Skin of body (tissue), 1 donor: ENCODE measurements at regions not wholly inside any gene's neighbourhood (a gene's known extent, or its start where the extent isn't known, plus 50 kb on each side); places are given as distances from the start of the nearest gene placed in this dataset.
"Not testable (repeated sequence)": the region's sequence is repeated elsewhere in the genome, so short reads cannot be mapped to it uniquely, and the experiment has no call there.

Experiments
- DNase-seq: peaks from one replicate; lab custom pipeline; 2025; lab: John Stamatoyannopoulos, UW

- DNase-seq, result no peak
Measured at GRCh38 chrX:124699876-124700275, 353.5 kb downstream of the SH2D1A start.

- DNase-seq, result no peak
Measured at GRCh38 chrX:124717537-124717936, 371.2 kb downstream of the SH2D1A start.

- DNase-seq, result no peak
Measured at GRCh38 chrX:124719060-124719459, 372.7 kb downstream of the SH2D1A start.

- no peak for DNase-seq
Measured at GRCh38 chrX:124720532-124720931, 374.2 kb downstream of the SH2D1A start.

- DNase-seq, result no peak
Measured at GRCh38 chrX:124725502-124725901, 379.1 kb downstream of the SH2D1A start.

- no peak for DNase-seq
Measured at GRCh38 chrX:124726292-124726691, 379.9 kb downstream of the SH2D1A start.

GRCh38 chrX:124726881-124727280 lies 380.5 kb downstream of the SH2D1A start:
- no peak for DNase-seq

- DNase-seq, result no peak
Measured at GRCh38 chrX:124736553-124737270, 390.3 kb downstream of the SH2D1A start.

- no peak for DNase-seq
Measured at GRCh38 chrX:124737771-124738170, 391.4 kb downstream of the SH2D1A start.

GRCh38 chrX:124747295-124747694 lies 400.9 kb downstream of the SH2D1A start:
- DNase-seq, result no peak

GRCh38 chrX:124764354-124764753 lies 418.0 kb downstream of the SH2D1A start:
- DNase-seq, result no peak

- DNase-seq, result no peak
Measured at GRCh38 chrX:124769166-124769565, 422.8 kb downstream of the SH2D1A start.

- no peak for DNase-seq
Measured at GRCh38 chrX:124771292-124771691, 424.9 kb downstream of the SH2D1A start.

- not testable (repeated sequence) for DNase-seq
Measured at GRCh38 chrX:124788253-124788652, 441.9 kb downstream of the SH2D1A start.

- DNase-seq, result not testable (repeated sequence)
Measured at GRCh38 chrX:124789874-124790273, 443.5 kb downstream of the SH2D1A start.

- no peak for DNase-seq
Measured at GRCh38 chrX:124791492-124792095, 445.2 kb downstream of the SH2D1A start.

GRCh38 chrX:124796989-124797388 lies 450.6 kb downstream of the SH2D1A start:
- no peak for DNase-seq

GRCh38 chrX:124804962-124805361 lies 458.6 kb downstream of the SH2D1A start:
- no peak for DNase-seq

GRCh38 chrX:124805486-124805885 lies 459.1 kb downstream of the SH2D1A start:
- no peak for DNase-seq

GRCh38 chrX:124814106-124814505 lies 467.7 kb downstream of the SH2D1A start:
- DNase-seq, result no peak

- DNase-seq, result no peak
Measured at GRCh38 chrX:124818033-124818432, 471.7 kb downstream of the SH2D1A start.

GRCh38 chrX:124818764-124819163 lies 472.4 kb downstream of the SH2D1A start:
- DNase-seq, result no peak

- no peak for DNase-seq
Measured at GRCh38 chrX:124820738-124821137, 474.4 kb downstream of the SH2D1A start.
